Heart right ventricle (tissue), 16 donors: ENCODE measurements at regions not wholly inside any gene's neighbourhood (a gene's known extent, or its start where the extent isn't known, plus 50 kb on each side); places are given as distances from the start of the nearest gene placed in this dataset.

ENCODE experiments used
- ATAC-seq, 8 donors: fragments of 200-7000 bp; cut with Tn5 transposase; one replicate each; pipeline ENCODE4 v1.9.1; 2020; ENCODE audit warnings: mild to moderate bottlenecking in 8 of 8, moderate library complexity in 8 of 8, moderate number of reproducible peaks in 1 of 8
- DNase-seq, 2 donors: peaks; one replicate each; pipeline ENCODE4 v3.0.0-alpha.2; 2020
- H3K27ac ChIP-seq, 10 donors: fragments of 200-600 bp; sonication (generic) in 2 of 10; one replicate each; pipeline versions ENCODE4 v1.5.0 to v1.8.0; 2020 to 2022; ENCODE audit warnings: mild to moderate bottlenecking in 3 of 10
- H3K27me3 ChIP-seq, 7 donors: fragments of 200-600 bp; one replicate each; pipeline ENCODE4 v1.8.0; 2021 to 2022; ENCODE audit warnings: mild to moderate bottlenecking in 2 of 7
- H3K36me3 ChIP-seq, 9 donors: fragments of 200-600 bp; sonication (generic) in 1 of 9; one replicate each; pipeline versions ENCODE4 v1.5.0 to v1.8.0; 2020 to 2022; ENCODE audit warnings: mild to moderate bottlenecking in 2 of 9
- H3K4me1 ChIP-seq, 9 donors: fragments of 200-600 bp; sonication (generic) in 1 of 9; one replicate each; pipeline versions ENCODE4 v1.5.0 to v1.8.0; 2020 to 2022; ENCODE audit warnings: mild to moderate bottlenecking in 4 of 9
- H3K4me3 ChIP-seq, 10 donors: fragments of 200-600 bp; sonication (generic) in 2 of 10; one replicate each; pipeline versions ENCODE4 v1.5.0 to v1.8.0; 2020 to 2022; ENCODE audit warnings: mild to moderate bottlenecking in 7 of 10, moderate library complexity in 2 of 10
- H3K9me3 ChIP-seq, 11 donors: fragments of 200-600 bp in 10 of 11; sonication (generic) in 2 of 11; one replicate each; pipeline versions ENCODE4 v1.5.0 to v1.8.0; 2013 to 2022; ENCODE audit warnings: mild to moderate bottlenecking in 2 of 11, control low read depth in 1 of 11, moderate library complexity in 1 of 11
- WGBS, 2 donors: extraction: QIAGEN DNeasy Blood & Tissue Kit; methylation state at CpG; one replicate each; pipeline ENCODE4 v1.1.7; 2013; ENCODE audit warnings: inconsistent platforms in 1 of 2; 5-methylcytosine and 5-hydroxymethylcytosine counted together
- intact Hi-C, 10 donors: fragments of 100-400 bp; cut with DNase I; formaldehyde crosslinking; loops; one replicate each; pipeline versions ENCODE4 v1.11.1 to v1.14.2; 2022
- TF ChIP-seq, protein P1 (sequence below), 9 donors: fragments of 200-600 bp; sonication (generic) in 2 of 9; IDR thresholded peaks; one replicate each; pipeline versions ENCODE4 v1.5.0 to v1.8.0; 2021 to 2022; ENCODE audit warnings: antibody characterized with exemption in 9 of 9, mild to moderate bottlenecking in 5 of 9, moderate library complexity in 1 of 9
- donor health status: Arrhythmogenic right ventricular cardiomyopathy.
- donor health status: ischemic (EF 13 %, LVEDD 7.1; RV severe dilation, severe dysfunction).
- donor health status: healthy with polysubstance abuse.
- donor health status: DM: no; HTN: yes; CAD: no.
- donor health status: DM: no; HTN: no; CAD: no.
- donor health status: ischemic (EF 25% LVEDD 6.9; RV normal size, moderate dysfunction).
- donor health status: ischemic (EF 25% LVEDD 5.7; RV mildly dilated, moderate dysfunction).
- donor health status: healthy.
- donor health status: DM: yes; HTN: yes; CAD: no.
- donor health status: Ischemic cardiomyopathy.
- donor health status: ischemic (EF 35%, LVEDD 5.7; RV mildly dilated, moderate dysfunction).
- donor health status: nonischemic (EF 11% LVEDD 7.7; RV severe dilation, severe dysfunction).
- donor health status: DM: yes; HTN: yes; CAD: no.
- donor health status: PGD.
- donor health status: ischemic (EF 29% LVEDD 5.4; RV normal size, mild dysfunction).
- donor health status: nonischemic (EF 23%, LVEDD 6.1; RV moderate dilation, normal function).

DNA sequence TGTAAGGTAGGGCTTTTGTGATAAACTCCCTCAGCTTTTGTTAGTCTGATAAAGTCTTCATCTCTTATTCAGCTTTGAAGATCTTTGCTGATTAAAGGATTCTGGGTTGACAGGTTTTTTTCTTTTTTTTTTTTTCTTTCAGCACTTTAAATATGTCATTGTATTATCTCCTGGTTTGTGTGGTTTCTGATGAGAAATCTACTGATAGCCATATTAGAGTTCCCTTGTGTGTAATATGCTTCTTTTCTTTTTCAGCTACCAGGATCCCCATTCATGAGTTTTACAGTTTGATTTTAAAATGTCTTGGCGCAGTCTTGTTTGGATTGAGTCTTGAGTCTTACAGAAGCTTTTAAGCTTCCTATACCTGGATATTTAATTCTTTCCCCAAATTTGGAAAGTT lies 504.5 kb downstream of the TLL1 start:
- Histone ChIP-seq H3K4me3 (no peak overlapping the region), H3K4me1 (no peaks in the 10 kb centered on the region), H3K27me3 (no peaks in the 10 kb centered on the region), H3K9me3 (peaks cover 0 to 67% (median 20%) of the 10 kb centered on the region in 11 donors), H3K36me3 (no peaks in the 10 kb centered on the region), H3K27ac (no peak overlapping the region)
- intact Hi-C loops, result no loop called here
- ATAC-seq (no peak), DNase-seq (no peak)
- TF ChIP-seq, protein P1, sequence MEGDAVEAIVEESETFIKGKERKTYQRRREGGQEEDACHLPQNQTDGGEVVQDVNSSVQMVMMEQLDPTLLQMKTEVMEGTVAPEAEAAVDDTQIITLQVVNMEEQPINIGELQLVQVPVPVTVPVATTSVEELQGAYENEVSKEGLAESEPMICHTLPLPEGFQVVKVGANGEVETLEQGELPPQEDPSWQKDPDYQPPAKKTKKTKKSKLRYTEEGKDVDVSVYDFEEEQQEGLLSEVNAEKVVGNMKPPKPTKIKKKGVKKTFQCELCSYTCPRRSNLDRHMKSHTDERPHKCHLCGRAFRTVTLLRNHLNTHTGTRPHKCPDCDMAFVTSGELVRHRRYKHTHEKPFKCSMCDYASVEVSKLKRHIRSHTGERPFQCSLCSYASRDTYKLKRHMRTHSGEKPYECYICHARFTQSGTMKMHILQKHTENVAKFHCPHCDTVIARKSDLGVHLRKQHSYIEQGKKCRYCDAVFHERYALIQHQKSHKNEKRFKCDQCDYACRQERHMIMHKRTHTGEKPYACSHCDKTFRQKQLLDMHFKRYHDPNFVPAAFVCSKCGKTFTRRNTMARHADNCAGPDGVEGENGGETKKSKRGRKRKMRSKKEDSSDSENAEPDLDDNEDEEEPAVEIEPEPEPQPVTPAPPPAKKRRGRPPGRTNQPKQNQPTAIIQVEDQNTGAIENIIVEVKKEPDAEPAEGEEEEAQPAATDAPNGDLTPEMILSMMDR (IDR thresholded peaks at IDR 0.05), result no peak
- 92 to 98% methylated on average over 1 of the region's 1 CpG for WGBS, 2 donors

DNA sequence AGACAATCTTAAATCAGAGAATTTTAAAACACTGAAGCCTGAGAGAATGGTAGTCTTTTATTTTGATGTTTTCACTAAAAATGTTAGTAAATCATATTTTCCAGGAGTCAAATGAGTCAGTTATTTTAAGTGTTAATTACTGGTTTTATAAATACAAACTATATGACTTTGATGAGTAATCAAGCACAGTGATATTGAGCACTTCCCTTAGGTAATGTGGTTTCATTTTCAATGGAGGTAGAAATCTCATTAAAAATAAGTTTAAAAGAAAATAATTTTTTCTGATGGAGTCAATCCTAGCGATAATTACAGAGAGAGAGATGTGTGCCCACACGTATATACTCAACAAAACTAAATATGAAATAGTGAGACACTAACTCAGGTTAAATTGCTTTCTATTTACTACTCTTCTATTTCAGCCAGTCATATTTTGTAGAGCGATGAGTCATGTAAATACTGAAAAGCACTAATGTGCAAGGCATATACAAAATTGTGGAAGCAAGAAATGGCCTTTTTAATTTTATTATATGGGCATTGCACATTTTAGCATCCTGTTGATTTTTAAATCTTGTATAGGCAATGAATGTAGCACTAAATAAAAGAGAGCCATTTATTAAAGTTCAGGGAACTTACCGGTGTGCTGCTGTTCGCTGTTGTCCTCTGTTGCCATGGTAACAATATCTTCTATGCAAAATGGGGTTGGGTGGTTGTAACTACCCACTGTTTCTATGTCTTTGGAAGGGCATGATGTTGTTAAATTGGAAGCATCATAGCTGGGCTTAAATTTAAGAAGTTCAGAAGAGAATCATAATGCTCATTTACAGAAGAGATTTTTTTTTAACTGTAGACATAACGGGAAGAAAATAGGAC lies 513.7 kb downstream of the TLL1 start:
- TF ChIP-seq, protein P1 (IDR thresholded peaks at IDR 0.05), result no peak
- intact Hi-C loops, result no loop called here
- H3K4me3 ChIP-seq, result no peak overlapping the region
- H3K36me3 ChIP-seq, result no peaks in the 10 kb centered on the region
- ATAC-seq (no peak), DNase-seq (no peak)
- no peak overlapping the region for H3K27ac ChIP-seq
- no peaks in the 10 kb centered on the region for H3K9me3 ChIP-seq
- no peaks in the 10 kb centered on the region for H3K4me1 ChIP-seq
- no peaks in the 10 kb centered on the region for H3K27me3 ChIP-seq
- WGBS, 2 donors, result 64 to 68% methylated on average over 6 of the region's 6 CpGs

DNA sequence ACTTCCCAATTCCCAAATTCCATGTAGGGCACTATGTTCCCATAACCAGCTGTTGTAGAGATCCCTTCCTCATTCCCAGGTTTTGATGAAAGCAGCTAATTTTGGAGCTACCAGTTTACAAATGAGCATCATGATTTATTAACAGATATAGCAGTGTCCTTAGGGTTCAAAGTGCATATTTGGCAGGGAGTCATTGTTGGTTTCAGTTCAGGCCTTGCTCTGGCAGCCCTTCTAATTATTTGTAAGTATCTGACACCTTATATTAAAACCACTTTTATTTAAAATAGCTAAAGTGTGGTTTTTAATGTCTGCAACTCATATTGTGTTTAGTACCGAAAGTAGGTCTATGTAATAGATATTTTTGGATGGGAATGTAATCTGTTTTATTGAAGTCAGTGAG lies 518.5 kb downstream of the TLL1 start:
- DNase-seq (no peak), ATAC-seq (no peak)
- H3K9me3 ChIP-seq, result peaks cover 0 to 5% (median 0%) of the 10 kb centered on the region in 11 donors
- H3K36me3 ChIP-seq, result no peaks in the 10 kb centered on the region
- WGBS, 2 donors, result 66 to 71% methylated on average over 1 of the region's 1 CpG
- H3K27me3 ChIP-seq, result no peaks in the 10 kb centered on the region
- H3K4me3 ChIP-seq, result no peak overlapping the region
- TF ChIP-seq, protein P1 (IDR thresholded peaks at IDR 0.05), result no peak
- no peak overlapping the region for H3K27ac ChIP-seq
- intact Hi-C loops, result no loop called here
- H3K4me1 ChIP-seq, result no peaks in the 10 kb centered on the region

DNA sequence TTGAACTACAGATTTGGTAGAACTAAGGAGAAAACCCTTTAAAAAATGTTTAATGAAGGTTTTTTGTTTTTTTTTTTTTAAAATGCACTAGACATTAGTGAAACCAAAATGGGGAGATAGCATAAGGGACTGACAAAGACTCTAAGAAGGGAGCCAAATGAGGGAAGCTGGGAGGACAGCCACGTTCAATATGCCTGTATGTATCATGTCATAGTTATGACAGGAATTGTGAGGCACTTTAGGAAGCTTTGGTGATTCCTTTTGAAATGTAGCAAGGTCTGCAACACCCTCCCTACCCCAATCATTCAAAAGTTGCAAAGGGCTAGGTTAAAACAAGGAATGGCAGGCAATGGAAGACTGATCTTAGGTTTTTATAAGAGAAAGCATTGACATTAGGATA lies 526.0 kb downstream of the TLL1 start:
- intact Hi-C loops, result no loop called here
- Histone ChIP-seq H3K4me1 (no peaks in the 10 kb centered on the region), H3K9me3 (peaks cover 0 to 5% (median 0%) of the 10 kb centered on the region in 11 donors), H3K4me3 (no peak overlapping the region), H3K27me3 (no peaks in the 10 kb centered on the region), H3K27ac (no peak overlapping the region), H3K36me3 (no peaks in the 10 kb centered on the region)
- ATAC-seq (no peak), DNase-seq (no peak)
- 31 to 38% methylated on average over 1 of the region's 1 CpG for WGBS, 2 donors
- TF ChIP-seq, protein P1 (IDR thresholded peaks at IDR 0.05), result no peak
